WTC11 (cell line): ENCODE measurements at regions not wholly inside any gene's neighbourhood (a gene's known extent, or its start where the extent isn't known, plus 50 kb on each side); places are given as distances from the start of the nearest gene placed in this dataset.

Experiments
- ATAC-seq: fragments of 200-7000 bp; cut with Tn5 transposase; 2 replicates; pipeline ENCODE4 v1.10.0; 2021; ENCODE audit warnings: mild to moderate bottlenecking, moderate library complexity
- CTCF ChIA-PET: fragments of 300-600 bp; sonication (Branson Sonifier 250); formaldehyde crosslinking; loops from one replicate; lab custom pipeline; 2021; ENCODE audit warnings: antibody characterized with exemption; lab: Charles Lee
- POLR2A ChIA-PET: fragments of 350-600 bp; sonication (Branson Sonifier 250); formaldehyde crosslinking; loops from one replicate; lab custom pipeline; 2021; ENCODE audit warnings: antibody characterized with exemption; lab: Charles Lee
- DNase-seq: peaks from one replicate; pipeline ENCODE4 v3.0.0; 2021; ENCODE audit warnings: low spot score
- H3K27ac Mint-ChIP-seq: 2 replicates; pipeline ENCODE4 v1.8.0; 2021; ENCODE audit warnings: mixed read lengths
- H3K27me3 Mint-ChIP-seq: 2 replicates; pipeline ENCODE4 v1.8.0; 2021; ENCODE audit warnings: low read depth, mild to moderate bottlenecking, moderate library complexity, mixed read lengths
- H3K36me3 Mint-ChIP-seq: 2 replicates; pipeline ENCODE4 v1.8.0; 2021; ENCODE audit warnings: mixed read lengths
- H3K4me1 Mint-ChIP-seq: 2 replicates; pipeline ENCODE4 v1.8.0; 2022; ENCODE audit warnings: mixed read lengths
- H3K4me3 Mint-ChIP-seq: 2 replicates; pipeline ENCODE4 v1.8.0; 2021; ENCODE audit warnings: mild to moderate bottlenecking, moderate library complexity, mixed read lengths
- H3K9me3 Mint-ChIP-seq: 2 replicates; pipeline ENCODE4 v1.8.0; 2021; ENCODE audit warnings: mixed read lengths
- AR ChIP-seq: fragments of 250-450 bp; sonication (Bioruptor Pico); IDR thresholded peaks from 2 replicates; pipeline ENCODE4 v1.9.0; 2021; ENCODE audit warnings: mild to moderate bottlenecking
- ELF4 ChIP-seq: sonication (generic); formaldehyde crosslinking; IDR thresholded peaks from 2 replicates; pipeline ENCODE4 v1.8.1; 2022; ENCODE audit warnings: low read depth, mild to moderate bottlenecking, moderate library complexity, missing genetic modification reagents
- ERG ChIP-seq: fragments of 250-450 bp; sonication (Bioruptor Pico); IDR thresholded peaks from 2 replicates; pipeline ENCODE4 v1.8.0; 2021; ENCODE audit warnings: mild to moderate bottlenecking
- GRHL2 ChIP-seq: fragments of 250-450 bp; sonication (Bioruptor Pico); IDR thresholded peaks from 2 replicates; pipeline ENCODE4 v1.8.0; 2022; ENCODE audit warnings: mild to moderate bottlenecking, moderate library complexity; ENCODE audit not compliant: insufficient replicate concordance, severe bottlenecking
- IRF2 ChIP-seq: sonication (generic); formaldehyde crosslinking; IDR thresholded peaks from 2 replicates; pipeline ENCODE4 v1.8.0; 2022; ENCODE audit warnings: low read depth, missing genetic modification reagents, borderline replicate concordance
- MLX ChIP-seq: sonication (generic); formaldehyde crosslinking; IDR thresholded peaks from 2 replicates; pipeline ENCODE4 v1.8.1; 2023; ENCODE audit warnings: mild to moderate bottlenecking, missing genetic modification reagents, moderate library complexity
- MYBL2 ChIP-seq: sonication (generic); formaldehyde crosslinking; IDR thresholded peaks from 2 replicates; pipeline ENCODE4 v1.8.1; 2023; ENCODE audit warnings: mild to moderate bottlenecking, moderate library complexity, missing genetic modification reagents
- NFE2L1 ChIP-seq: sonication (generic); formaldehyde crosslinking; IDR thresholded peaks from 2 replicates; pipeline ENCODE4 v1.8.1; 2023; ENCODE audit warnings: missing genetic modification reagents
- OVOL2 ChIP-seq: fragments of 250-450 bp; sonication (Bioruptor Pico); IDR thresholded peaks from 2 replicates; pipeline ENCODE4 v1.9.0; 2021; ENCODE audit warnings: mild to moderate bottlenecking, borderline replicate concordance
- PREB ChIP-seq: sonication (generic); formaldehyde crosslinking; IDR thresholded peaks from 2 replicates; pipeline ENCODE4 v1.8.1; 2022; ENCODE audit warnings: mild to moderate bottlenecking, missing genetic modification reagents, moderate library complexity, borderline replicate concordance
- SMAD4 ChIP-seq: sonication (generic); formaldehyde crosslinking; IDR thresholded peaks from 2 replicates; pipeline ENCODE4 v1.8.0; 2022; ENCODE audit warnings: mild to moderate bottlenecking, missing genetic modification reagents
- SOX15 ChIP-seq: fragments of 250-450 bp; sonication (Bioruptor Pico); IDR thresholded peaks from 2 replicates; pipeline ENCODE4 v1.9.0; 2021; ENCODE audit warnings: mild to moderate bottlenecking
- TCF7 ChIP-seq: sonication (generic); formaldehyde crosslinking; IDR thresholded peaks from 2 replicates; pipeline ENCODE4 v1.8.0; 2022; ENCODE audit warnings: mild to moderate bottlenecking, low read depth, missing genetic modification reagents, moderate library complexity
- TEAD1 ChIP-seq: sonication (generic); formaldehyde crosslinking; IDR thresholded peaks from 2 replicates; pipeline ENCODE4 v1.8.0; 2022; ENCODE audit warnings: mild to moderate bottlenecking, missing genetic modification reagents
- TP53 ChIP-seq: sonication (generic); formaldehyde crosslinking; IDR thresholded peaks from 2 replicates; pipeline ENCODE4 v1.8.1; 2023; ENCODE audit warnings: mild to moderate bottlenecking, missing genetic modification reagents
- ZBTB43 ChIP-seq: sonication (generic); formaldehyde crosslinking; IDR thresholded peaks from 2 replicates; pipeline ENCODE4 v1.8.1; 2023; ENCODE audit warnings: mild to moderate bottlenecking, missing genetic modification reagents
- ZNF138 ChIP-seq: sonication (generic); formaldehyde crosslinking; conservative IDR thresholded peaks from 2 replicates; pipeline ENCODE4 v1.8.1; 2022; ENCODE audit warnings: mild to moderate bottlenecking, moderate library complexity, missing genetic modification reagents
- TF ChIP-seq, protein P1 (sequence below): sonication (generic); formaldehyde crosslinking; IDR thresholded peaks from 2 replicates; pipeline ENCODE4 v1.8.1; 2022; ENCODE audit warnings: low read depth, mild to moderate bottlenecking, moderate library complexity, missing genetic modification reagents, borderline replicate concordance
- TF ChIP-seq, protein P2 (sequence below): sonication (generic); formaldehyde crosslinking; IDR thresholded peaks from 2 replicates; pipeline ENCODE4 v1.8.0; 2023; ENCODE audit warnings: missing genetic modification reagents

DNA sequence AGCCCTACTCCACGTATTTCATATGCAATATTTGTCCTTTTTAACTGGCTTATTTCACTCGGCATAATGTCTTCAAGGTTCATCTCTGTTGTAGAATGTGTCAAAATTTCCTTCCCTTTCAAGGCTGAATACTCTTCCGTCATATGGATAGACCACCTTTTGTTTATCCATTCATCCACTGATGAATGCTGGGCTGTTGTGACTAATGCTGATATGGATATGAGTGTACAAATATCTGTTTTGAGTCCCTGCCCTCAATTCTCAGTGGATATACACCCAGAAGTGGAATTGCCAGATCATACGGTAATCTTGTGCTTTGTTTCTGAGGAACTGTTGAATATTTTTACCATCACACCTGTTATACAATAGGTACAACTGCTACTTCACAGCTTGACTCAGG is 155.2 kb upstream of the IRF2BP2 start (continued):
- no peak for TF ChIP-seq AR
- TF ChIP-seq SMAD4 (CRISPR knock-in tag): no peak
- TF ChIP-seq GRHL2 (CRISPR knock-in tag): no peak
- no peak for TF ChIP-seq OVOL2 (CRISPR knock-in tag)
- TF ChIP-seq, protein P1, sequence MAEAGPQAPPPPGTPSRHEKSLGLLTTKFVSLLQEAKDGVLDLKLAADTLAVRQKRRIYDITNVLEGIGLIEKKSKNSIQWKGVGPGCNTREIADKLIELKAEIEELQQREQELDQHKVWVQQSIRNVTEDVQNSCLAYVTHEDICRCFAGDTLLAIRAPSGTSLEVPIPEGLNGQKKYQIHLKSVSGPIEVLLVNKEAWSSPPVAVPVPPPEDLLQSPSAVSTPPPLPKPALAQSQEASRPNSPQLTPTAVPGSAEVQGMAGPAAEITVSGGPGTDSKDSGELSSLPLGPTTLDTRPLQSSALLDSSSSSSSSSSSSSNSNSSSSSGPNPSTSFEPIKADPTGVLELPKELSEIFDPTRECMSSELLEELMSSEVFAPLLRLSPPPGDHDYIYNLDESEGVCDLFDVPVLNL (CRISPR knock-in tag): no peak

- Mint-ChIP-seq H3K9me3 (peaks cover 11% of the 10 kb centered on the region), H3K4me1 (peaks cover 24% of the 10 kb centered on the region), H3K36me3 (no peaks in the 10 kb centered on the region), H3K4me3 (no peak overlapping the region), H3K27ac (no peak overlapping the region), H3K27me3 (no peaks in the 10 kb centered on the region; the same call in 1 of the 2 replicates)
- POLR2A ChIA-PET: no interaction called here
- CTCF ChIA-PET: interaction anchor here (0.6 kb wide), 1 partner anchor 20 kb away, joined by 3 read pairs; no protein-coding TSS in a partner anchor
- no peak for DNase-seq
- TF ChIP-seq ZNF138 (CRISPR knock-in tag) (no peak), TP53 (CRISPR knock-in tag) (no peak), MLX (CRISPR knock-in tag) (no peak), PREB (no peak), IRF2 (CRISPR knock-in tag) (no peak), NFE2L1 (CRISPR knock-in tag) (no peak), MYBL2 (CRISPR knock-in tag) (no peak), SMAD4 (CRISPR knock-in tag) (no peak), ELF4 (no peak), ERG (CRISPR knock-in tag) (no peak), TEAD1 (no peak), ZBTB43 (CRISPR knock-in tag) (no peak), TCF7 (CRISPR knock-in tag) (no peak), SOX15 (CRISPR knock-in tag) (no peak)
- TF ChIP-seq, protein P2, sequence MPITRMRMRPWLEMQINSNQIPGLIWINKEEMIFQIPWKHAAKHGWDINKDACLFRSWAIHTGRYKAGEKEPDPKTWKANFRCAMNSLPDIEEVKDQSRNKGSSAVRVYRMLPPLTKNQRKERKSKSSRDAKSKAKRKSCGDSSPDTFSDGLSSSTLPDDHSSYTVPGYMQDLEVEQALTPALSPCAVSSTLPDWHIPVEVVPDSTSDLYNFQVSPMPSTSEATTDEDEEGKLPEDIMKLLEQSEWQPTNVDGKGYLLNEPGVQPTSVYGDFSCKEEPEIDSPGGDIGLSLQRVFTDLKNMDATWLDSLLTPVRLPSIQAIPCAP (CRISPR knock-in tag): no peak
- ATAC-seq: no peak
Observed at GRCh38 chr1:234763910-234764309, 153.9 kb upstream of the IRF2BP2 start.
